HL-60 (cell line): ENCODE measurements at regions not wholly inside any gene's neighbourhood (a gene's known extent, or its start where the extent isn't known, plus 50 kb on each side); places are given as distances from the start of the nearest gene placed in this dataset.

Experiments
- DNase-seq, 2 experiments: peaks; one replicate each; pipeline ENCODE4 v3.0.0-alpha.2; 2010 to 2020; ENCODE audit warnings: low read depth in 1 of 2, low spot score in 1 of 2
- H3K27ac ChIP-seq: fragments of 250-450 bp; sonication (Bioruptor Pico); replicated peaks from 2 replicates; pipeline ENCODE4 v1.5.1; 2020; ENCODE audit warnings: mild to moderate bottlenecking, moderate library complexity
- H3K27me3 ChIP-seq: fragments of 250-450 bp; sonication (Bioruptor Pico); 2 replicates; pipeline ENCODE4 v1.5.1; 2021; ENCODE audit warnings: mild to moderate bottlenecking, moderate library complexity; ENCODE audit not compliant: insufficient read depth, poor library complexity, severe bottlenecking
- H3K4me3 ChIP-seq: replicated peaks from 2 replicates; pipeline ENCODE4 v1.5.1; 2011; ENCODE audit warnings: mild to moderate bottlenecking, control low read depth, low read length; ENCODE audit not compliant: insufficient read depth
- GABPA ChIP-seq: IDR thresholded peaks from 2 replicates; pipeline ENCODE4 v1.6.1; 2012; ENCODE audit warnings: low read depth
- POLR2AphosphoS5 ChIP-seq: IDR thresholded peaks from 2 replicates; pipeline ENCODE4 v1.6.1; 2012; ENCODE audit warnings: low read depth
- REST ChIP-seq: IDR thresholded peaks from 2 replicates; pipeline ENCODE4 v1.6.1; 2012; ENCODE audit warnings: low read depth; ENCODE audit not compliant: insufficient replicate concordance
- SPI1 ChIP-seq: IDR thresholded peaks from 2 replicates; pipeline ENCODE4 v1.6.1; 2012; ENCODE audit warnings: low read depth, mild to moderate bottlenecking, borderline replicate concordance
- TF ChIP-seq, protein P1 (sequence below): IDR thresholded peaks from one replicate; pipeline ENCODE4 v1.5.1; 2011; ENCODE audit warnings: low read length, control low read depth, inconsistent platforms; ENCODE audit not compliant: insufficient read depth

GRCh38 chr7:91375378-91375777 is 111.1 kb downstream of the FZD1 start:
- TF ChIP-seq POLR2AphosphoS5 = no peak
- TF ChIP-seq, protein P1, sequence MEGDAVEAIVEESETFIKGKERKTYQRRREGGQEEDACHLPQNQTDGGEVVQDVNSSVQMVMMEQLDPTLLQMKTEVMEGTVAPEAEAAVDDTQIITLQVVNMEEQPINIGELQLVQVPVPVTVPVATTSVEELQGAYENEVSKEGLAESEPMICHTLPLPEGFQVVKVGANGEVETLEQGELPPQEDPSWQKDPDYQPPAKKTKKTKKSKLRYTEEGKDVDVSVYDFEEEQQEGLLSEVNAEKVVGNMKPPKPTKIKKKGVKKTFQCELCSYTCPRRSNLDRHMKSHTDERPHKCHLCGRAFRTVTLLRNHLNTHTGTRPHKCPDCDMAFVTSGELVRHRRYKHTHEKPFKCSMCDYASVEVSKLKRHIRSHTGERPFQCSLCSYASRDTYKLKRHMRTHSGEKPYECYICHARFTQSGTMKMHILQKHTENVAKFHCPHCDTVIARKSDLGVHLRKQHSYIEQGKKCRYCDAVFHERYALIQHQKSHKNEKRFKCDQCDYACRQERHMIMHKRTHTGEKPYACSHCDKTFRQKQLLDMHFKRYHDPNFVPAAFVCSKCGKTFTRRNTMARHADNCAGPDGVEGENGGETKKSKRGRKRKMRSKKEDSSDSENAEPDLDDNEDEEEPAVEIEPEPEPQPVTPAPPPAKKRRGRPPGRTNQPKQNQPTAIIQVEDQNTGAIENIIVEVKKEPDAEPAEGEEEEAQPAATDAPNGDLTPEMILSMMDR = no peak
- TF ChIP-seq REST = no peak
- TF ChIP-seq GABPA = no peak
- no peak for TF ChIP-seq SPI1

GRCh38 chr7:91378131-91378530 is 113.9 kb downstream of the FZD1 start:
- DNase-seq = no peak
- no peak overlapping the region for H3K27ac ChIP-seq
- H3K27me3 ChIP-seq = no peaks in the 10 kb centered on the region
- TF ChIP-seq POLR2AphosphoS5 (no peak), GABPA (no peak), REST (no peak), SPI1 (no peak)
- TF ChIP-seq, protein P1 = no peak
- H3K4me3 ChIP-seq = no peak overlapping the region

More at GRCh38 chr7:91375378-91375777, 111.1 kb downstream of the FZD1 start:
- DNase-seq = no peak
- Histone ChIP-seq H3K27me3 (peaks cover 6% of the 10 kb centered on the region), H3K27ac (no peak overlapping the region), H3K4me3 (no peak overlapping the region)

- DNase-seq = no peak
- no peak overlapping the region for H3K27ac ChIP-seq
- no peaks in the 10 kb centered on the region for H3K27me3 ChIP-seq
- H3K4me3 ChIP-seq = no peak overlapping the region
- TF ChIP-seq, protein P1 = no peak
- TF ChIP-seq GABPA = no peak
- TF ChIP-seq REST = no peak
- TF ChIP-seq POLR2AphosphoS5 = no peak
- TF ChIP-seq SPI1 = no peak
Measured at GRCh38 chr7:91379236-91379635, 115.0 kb downstream of the FZD1 start.
